B cell (primary cell): ENCODE measurements at regions not wholly inside any gene's neighbourhood (a gene's known extent, or its start where the extent isn't known, plus 50 kb on each side); places are given as distances from the start of the nearest gene placed in this dataset.
"Not testable (repeated sequence)": the region's sequence is repeated elsewhere in the genome, so short reads cannot be mapped to it uniquely, and the experiment has no call there.

ENCODE experiments used
- ATAC-seq: fragments of 200-7000 bp; cut with Tn5 transposase; one replicate; pipeline ENCODE4 v1.10.0; 2021; ENCODE audit warnings: low read depth, mild to moderate bottlenecking, moderate number of reproducible peaks, moderate library complexity
- CTCF ChIA-PET: fragments of 350-600 bp; sonication (Branson Sonifier 250); formaldehyde crosslinking; loops from one replicate; lab custom pipeline; 2021; ENCODE audit warnings: antibody characterized with exemption, inconsistent platforms; lab: Charles Lee
- POLR2A ChIA-PET: fragments of 350-600 bp; sonication (Branson Sonifier 250); formaldehyde crosslinking; loops from one replicate; lab custom pipeline; 2021; ENCODE audit warnings: antibody characterized with exemption; lab: Charles Lee
- DNase-seq: peaks from one replicate; pipeline ENCODE4 v3.0.0; 2013
- H2AFZ ChIP-seq: 2 replicates; pipeline ENCODE4 v1.6.1; 2012; ENCODE audit warnings: mild to moderate bottlenecking, low read depth, low read length; ENCODE audit not compliant: insufficient read depth, poor library complexity, severe bottlenecking
- H3K27ac ChIP-seq, 2 donors: 1 replicate in 1 of 2; 2 replicates in 1 of 2; pipeline ENCODE4 v1.5.1; 2012 to 2013; ENCODE audit warnings: low read length in 2 of 2, mild to moderate bottlenecking in 2 of 2, moderate library complexity in 1 of 2
- H3K27me3 ChIP-seq, 4 experiments: fragments of 200-600 bp in 1 of 4; sonication (generic) in 1 of 4; replicated peaks in 1 of 4; 1 replicate in 2 of 4; 2 replicates in 2 of 4; pipeline versions ENCODE4 v1.6.1 to v1.7.0; 2013 to 2016; ENCODE audit warnings: low read length in 3 of 4, mild to moderate bottlenecking in 2 of 4, mixed read lengths in 1 of 4, moderate library complexity in 1 of 4; ENCODE audit not compliant: insufficient read depth in 4 of 4, control insufficient read depth in 3 of 4; ENCODE audit errors: control extremely low read depth in 1 of 4
- H3K36me3 ChIP-seq, 2 experiments: replicated peaks in 1 of 2; 1 replicate in 1 of 2; 2 replicates in 1 of 2; pipeline versions ENCODE4 v1.6.1 to v1.7.1; 2013; ENCODE audit warnings: low read length in 1 of 2; ENCODE audit not compliant: insufficient read depth in 2 of 2, control insufficient read depth in 1 of 2; ENCODE audit errors: control extremely low read depth in 1 of 2, extremely low read depth in 1 of 2
- H3K4me1 ChIP-seq, 2 donors: fragments of 200-600 bp in 1 of 2; sonication (generic) in 1 of 2; 1 replicate in 1 of 2; 2 replicates in 1 of 2; pipeline versions ENCODE4 v1.5.1 to v1.6.1; 2013 to 2017; ENCODE audit warnings: low read length in 2 of 2; ENCODE audit not compliant: control insufficient read depth in 2 of 2, insufficient read depth in 2 of 2
- H3K4me2 ChIP-seq: replicated peaks from 2 replicates; pipeline ENCODE3; 2012; ENCODE audit warnings: mild to moderate bottlenecking, low read depth, low read length; ENCODE audit not compliant: poor library complexity, severe bottlenecking
- H3K4me3 ChIP-seq, 5 experiments: fragments of 200-600 bp in 1 of 5; sonication (generic) in 1 of 5; 1 replicate in 3 of 5; 2 replicates in 2 of 5; pipeline versions ENCODE4 v1.5.1 to v1.7.0; 2011 to 2016; ENCODE audit warnings: low read length in 4 of 5, mild to moderate bottlenecking in 4 of 5, low read depth in 2 of 5, control low read depth in 1 of 5, moderate library complexity in 1 of 5; ENCODE audit not compliant: insufficient read depth in 1 of 5; ENCODE audit errors: control extremely low read depth in 1 of 5, extremely low read depth in 1 of 5
- H3K79me2 ChIP-seq: fragments of 200-600 bp; sonication (generic); one replicate; pipeline ENCODE4 v1.6.0; 2016; ENCODE audit warnings: low read length; ENCODE audit not compliant: control insufficient read depth, insufficient read depth
- H3K9ac ChIP-seq: fragments of 200-600 bp; sonication (generic); 2 replicates; pipeline ENCODE4 v1.6.1; 2017; ENCODE audit warnings: mild to moderate bottlenecking, low read length, moderate library complexity
- H3K9me3 ChIP-seq, 3 donors: one replicate each; pipeline versions ENCODE4 v1.6.1 to v1.7.1; 2013; ENCODE audit warnings: low read length in 2 of 3; ENCODE audit not compliant: control insufficient read depth in 2 of 3, insufficient read depth in 1 of 3; ENCODE audit errors: control extremely low read depth in 1 of 3
- H4K20me1 ChIP-seq: 2 replicates; pipeline ENCODE4 v1.6.0; 2012; ENCODE audit warnings: mild to moderate bottlenecking, low read length; ENCODE audit not compliant: insufficient read depth, control insufficient read depth, poor library complexity, severe bottlenecking
- H3K27ac Mint-ChIP-seq: one replicate; pipeline ENCODE4 v1.8.0; 2021; ENCODE audit warnings: mixed read lengths
- H3K27me3 Mint-ChIP-seq: one replicate; pipeline ENCODE4 v1.8.0; 2021; ENCODE audit warnings: mixed read lengths
- H3K4me1 Mint-ChIP-seq: one replicate; pipeline ENCODE4 v1.8.0; 2021; ENCODE audit warnings: mixed read lengths
- H3K4me3 Mint-ChIP-seq: one replicate; pipeline ENCODE4 v1.8.0; 2021; ENCODE audit warnings: mixed read lengths
- H3K9me3 Mint-ChIP-seq: one replicate; pipeline ENCODE4 v1.8.0; 2022; ENCODE audit warnings: mixed read lengths; ENCODE audit not compliant: insufficient read depth
- CTCF ChIP-seq: fragments of 200-600 bp; IDR thresholded peaks from one replicate; pipeline ENCODE4 v1.8.0; 2022; ENCODE audit warnings: antibody characterized with exemption, mild to moderate bottlenecking
- EZH2 ChIP-seq: IDR thresholded peaks from 2 replicates; pipeline ENCODE4 v1.6.1; 2012; ENCODE audit warnings: borderline replicate concordance, low read depth, mild to moderate bottlenecking, moderate library complexity, low read length; ENCODE audit not compliant: insufficient read depth, poor library complexity, severe bottlenecking
- WGBS: methylation state at CpG from one replicate; pipeline ENCODE4 v1.1.5; 2013; ENCODE audit warnings: missing lambda C conversion rate; ENCODE audit not compliant: insufficient coverage; 5-methylcytosine and 5-hydroxymethylcytosine counted together
- intact Hi-C: fragments of 100-400 bp; cut with micrococcal nuclease; formaldehyde crosslinking; loops from one replicate; pipeline ENCODE4 v1.10.0; 2022

GRCh38 chr4:174401471-174402130 is 117.9 kb downstream of the CEP44 start:
- no peaks in the 10 kb centered on the region for H3K4me1 ChIP-seq
- H2AFZ ChIP-seq, result no peak overlapping the region
- H3K27ac ChIP-seq, result no peak overlapping the region
- H3K79me2 ChIP-seq, result no peaks in the 10 kb centered on the region
- no CpG with 5 or more reads among the region's 11 CpGs for WGBS
- no peaks in the 10 kb centered on the region for H4K20me1 ChIP-seq
- ChIA-PET CTCF (no interaction called here), POLR2A (no interaction called here)
- DNase-seq, result no peak
- TF ChIP-seq EZH2, result no peak
- TF ChIP-seq CTCF, result no peak
- no peaks in the 10 kb centered on the region for H3K4me1 Mint-ChIP-seq
- no peaks in the 10 kb centered on the region for H3K36me3 ChIP-seq
- H3K9ac ChIP-seq, result no peak overlapping the region
- H3K4me2 ChIP-seq, result no peak overlapping the region
- H3K27me3 Mint-ChIP-seq, result no peaks in the 10 kb centered on the region
- H3K9me3 ChIP-seq, result no peaks in the 10 kb centered on the region
- no peak overlapping the region for H3K4me3 Mint-ChIP-seq
- no peak for ATAC-seq
- intact Hi-C loops, result no loop called here
- no peak overlapping the region for H3K27ac Mint-ChIP-seq
- no peaks in the 10 kb centered on the region for H3K27me3 ChIP-seq
- no peak overlapping the region for H3K4me3 ChIP-seq
- H3K9me3 Mint-ChIP-seq, result no peaks in the 10 kb centered on the region

- POLR2A ChIA-PET, H3K27ac ChIP-seq, H3K4me1 Mint-ChIP-seq, H3K27me3 ChIP-seq, H3K4me3 ChIP-seq, H3K36me3 ChIP-seq, intact Hi-C loops, DNase-seq, CTCF ChIA-PET, H3K9ac ChIP-seq, H3K79me2 ChIP-seq, ATAC-seq, H2AFZ ChIP-seq, H3K4me2 ChIP-seq, H3K9me3 Mint-ChIP-seq, H4K20me1 ChIP-seq, H3K9me3 ChIP-seq, H3K4me3 Mint-ChIP-seq, H3K27ac Mint-ChIP-seq, H3K27me3 Mint-ChIP-seq, H3K4me1 ChIP-seq: not testable (repeated sequence)
- no CpG with 5 or more reads among the region's 8 CpGs for WGBS
Measured at GRCh38 chr4:174400603-174401302, 117.0 kb downstream of the CEP44 start.
